GM19099 (cell line): ENCODE measurements at regions not wholly inside any gene's neighbourhood (a gene's known extent, or its start where the extent isn't known, plus 50 kb on each side); places are given as distances from the start of the nearest gene placed in this dataset.

Experiments
- POLR2A ChIP-seq: IDR thresholded peaks from 3 replicates; pipeline ENCODE4 v1.6.1; 2011; ENCODE audit warnings: low read depth; ENCODE audit not compliant: insufficient read length; ENCODE audit errors: extremely low read depth

GRCh38 chr2:88807237-88807962 is 115.9 kb downstream of the RPIA start:
- TF ChIP-seq POLR2A, result no peak

- no peak for TF ChIP-seq POLR2A
Measured at GRCh38 chr2:88808083-88808482, 116.6 kb downstream of the RPIA start.

- no peak for TF ChIP-seq POLR2A
Measured at GRCh38 chr2:88808652-88809051, 117.2 kb downstream of the RPIA start.

GRCh38 chr2:88809216-88809615 is 117.7 kb downstream of the RPIA start:
- no peak for TF ChIP-seq POLR2A

DNA sequence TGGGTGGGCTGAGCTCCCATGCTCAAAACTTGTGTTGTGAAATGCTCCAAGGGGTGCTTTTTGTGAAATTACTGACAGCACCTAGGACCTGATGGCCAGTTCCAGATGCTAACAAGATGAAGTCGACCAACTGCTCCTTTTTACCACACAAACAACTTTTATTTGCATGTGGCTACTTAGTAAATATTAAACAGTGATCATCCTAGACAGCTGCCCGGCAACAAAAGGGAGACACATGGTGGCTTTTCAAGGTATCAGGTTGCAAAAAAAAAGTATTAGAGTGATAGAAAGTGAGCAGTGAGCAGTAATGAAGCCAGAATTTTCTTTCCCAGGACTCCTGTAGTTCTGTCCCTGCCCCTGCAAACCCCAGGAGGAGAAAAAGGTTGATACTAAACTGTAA is 118.5 kb downstream of the RPIA start:
- peak; percentile 9 for TF ChIP-seq POLR2A

- TF ChIP-seq POLR2A, result no peak
Measured at GRCh38 chr2:88810488-88810887, 119.0 kb downstream of the RPIA start.

- TF ChIP-seq POLR2A, result no peak
Measured at GRCh38 chr2:88811233-88811632, 119.8 kb downstream of the RPIA start.

DNA sequence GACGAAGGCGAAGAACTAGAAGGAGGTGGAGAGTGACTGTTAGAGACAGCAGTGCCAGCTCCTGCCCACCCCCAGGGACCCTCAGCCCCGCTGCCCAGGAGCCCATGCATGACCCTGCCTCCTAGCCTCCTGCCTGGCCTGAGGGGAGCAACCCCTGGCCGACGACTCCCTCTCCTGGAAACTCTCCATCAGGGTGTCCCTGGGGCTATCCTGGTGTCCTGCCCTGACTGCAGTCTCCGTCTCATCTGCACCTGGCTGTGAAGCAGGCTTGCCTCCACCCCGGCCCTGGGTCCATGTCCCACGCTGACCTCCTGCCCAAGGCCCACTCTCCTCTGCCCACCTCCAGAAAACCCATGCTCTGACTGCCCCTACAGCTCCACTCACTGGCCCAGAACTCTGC is 120.2 kb downstream of the RPIA start:
- TF ChIP-seq POLR2A, result no peak

- TF ChIP-seq POLR2A, result no peak
Measured at GRCh38 chr2:88813612-88814011, 122.1 kb downstream of the RPIA start.

DNA sequence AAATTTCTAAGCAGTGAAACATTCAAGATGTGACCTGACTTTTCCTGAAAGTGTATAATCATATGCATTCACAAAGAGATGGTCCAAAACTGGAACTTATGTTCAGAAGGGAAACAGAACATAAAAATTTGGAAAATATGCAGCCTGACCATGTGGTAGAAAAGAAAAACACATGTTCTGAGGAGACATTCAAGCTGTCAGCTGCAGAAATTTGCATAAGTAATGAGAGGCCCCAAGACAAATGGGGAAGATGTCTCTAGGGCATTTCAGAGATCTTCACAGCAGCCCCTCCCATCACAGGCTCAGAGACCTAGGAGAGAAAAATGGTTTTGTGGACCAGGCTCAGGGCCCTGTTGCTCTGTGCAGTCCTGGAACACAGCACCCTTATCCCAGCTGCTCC is 123.8 kb downstream of the RPIA start:
- TF ChIP-seq POLR2A, result no peak

DNA sequence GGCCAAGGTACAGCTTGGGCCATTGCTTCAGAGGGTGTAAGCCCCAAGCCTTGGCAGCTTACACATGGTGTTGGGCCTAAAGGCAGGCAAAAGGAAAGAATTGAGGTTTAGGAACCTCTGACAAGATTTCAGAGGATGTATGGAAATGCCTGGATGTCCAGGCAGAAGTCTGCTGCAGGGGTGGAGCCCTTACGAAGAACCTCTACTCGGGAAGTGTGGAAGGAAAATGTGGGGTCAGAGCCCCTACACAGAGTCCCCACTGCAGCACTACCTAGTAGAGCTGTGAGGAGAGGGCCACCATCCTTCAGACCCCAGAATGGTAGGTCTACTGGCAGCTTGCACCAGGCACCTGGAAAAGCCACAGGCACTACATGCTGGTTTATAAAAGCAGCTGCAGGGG is 124.2 kb downstream of the RPIA start:
- TF ChIP-seq POLR2A, result no peak

DNA sequence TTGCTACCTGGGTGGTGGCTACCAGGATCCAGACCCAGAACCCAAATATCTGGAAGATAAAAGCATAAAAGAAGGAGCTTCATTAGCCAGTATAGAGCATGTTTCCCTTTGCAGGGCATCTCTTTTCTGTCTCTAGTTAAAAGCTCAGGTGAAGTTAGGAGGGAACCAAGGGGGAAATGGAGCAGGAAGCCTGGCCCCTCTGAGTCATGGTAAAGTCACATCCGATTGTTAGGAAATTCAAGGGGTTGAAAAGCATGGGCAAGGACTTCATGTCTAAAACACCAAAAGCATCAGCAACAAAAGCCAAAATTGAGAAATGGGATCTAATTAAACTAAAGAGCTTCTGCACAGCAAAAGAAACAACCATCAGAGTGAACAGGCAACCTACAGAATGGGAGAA is 126.9 kb downstream of the RPIA start:
- TF ChIP-seq POLR2A, result no peak

DNA sequence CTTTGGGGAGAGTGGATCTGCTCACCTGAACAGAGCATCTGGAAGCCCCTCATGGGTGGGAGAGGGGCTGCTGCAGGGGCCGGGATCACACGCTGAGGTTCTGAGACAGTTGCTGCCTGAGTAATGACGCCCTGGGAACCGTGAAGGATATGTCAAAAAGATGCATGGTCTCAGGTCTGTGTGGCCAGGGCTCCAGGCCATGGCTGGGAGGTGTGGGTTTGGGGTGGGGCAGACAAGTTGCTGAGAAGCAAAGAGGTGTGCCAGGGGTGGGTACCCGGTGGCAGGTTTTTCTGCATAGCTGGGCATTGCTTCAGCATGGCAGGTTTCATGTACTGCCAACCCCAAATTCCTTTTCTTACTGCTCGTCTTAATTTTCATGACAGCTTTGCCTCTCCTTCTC is 133.5 kb downstream of the RPIA start:
- TF ChIP-seq POLR2A, result no peak

DNA sequence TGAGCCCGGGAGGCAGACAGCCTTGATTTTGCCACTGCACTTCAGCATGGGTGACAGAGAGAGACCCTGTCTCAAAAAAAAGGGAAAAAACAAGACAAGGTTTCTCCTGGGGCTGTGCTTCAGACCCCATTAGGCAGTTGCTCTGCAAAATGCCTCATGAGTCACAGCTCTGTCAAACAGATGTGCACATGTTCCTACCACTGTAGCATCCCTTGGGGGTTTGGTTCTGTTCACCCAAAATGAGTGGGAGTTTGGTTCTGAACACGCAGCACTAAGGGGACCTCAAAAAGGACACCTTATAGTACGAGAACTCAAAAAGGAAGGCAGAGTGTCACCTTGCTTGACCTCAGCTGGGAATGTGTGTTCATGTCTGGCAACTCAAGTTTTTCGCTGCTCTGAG is 134.9 kb downstream of the RPIA start:
- TF ChIP-seq POLR2A, result no peak

DNA sequence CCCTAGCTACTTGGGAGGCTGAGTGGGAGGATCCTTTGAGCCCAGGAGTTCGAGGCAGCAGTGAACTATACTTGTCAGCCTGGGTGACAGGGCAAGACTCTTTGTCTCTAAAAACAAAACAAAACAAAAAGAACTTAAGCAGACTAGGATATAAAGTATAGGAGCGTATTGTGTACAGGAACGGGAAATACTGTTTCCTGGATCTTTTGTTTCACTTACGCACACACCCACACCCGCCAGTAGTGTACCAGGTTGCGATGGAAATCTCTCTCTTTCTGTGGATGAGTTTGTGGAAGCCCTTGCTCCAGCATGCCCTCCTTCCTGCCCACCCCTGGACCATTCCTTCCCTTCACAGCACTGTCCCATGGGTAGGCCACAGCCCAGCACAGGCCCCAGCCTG is 136.3 kb downstream of the RPIA start:
- no peak for TF ChIP-seq POLR2A

GRCh38 chr2:88828397-88829137 is 137.1 kb downstream of the RPIA start:
- no peak for TF ChIP-seq POLR2A
